Activated CD4-positive, alpha-beta T cell treated with anti-CD3 and anti-CD28 coated beads for 36 hours (primary cell): ENCODE measurements at regions not wholly inside any gene's neighbourhood (a gene's known extent, or its start where the extent isn't known, plus 50 kb on each side); places are given as distances from the start of the nearest gene placed in this dataset.
"Not testable (repeated sequence)": the region's sequence is repeated elsewhere in the genome, so short reads cannot be mapped to it uniquely, and the experiment has no call there.

Experiments
- ATAC-seq: fragments of 200-7000 bp; cut with Tn5 transposase; one replicate; pipeline ENCODE4 v1.10.0; 2021; ENCODE audit warnings: mild to moderate bottlenecking, moderate library complexity
- CTCF ChIA-PET: fragments of 350-600 bp; sonication (Branson Sonifier 250); formaldehyde crosslinking; loops from one replicate; lab custom pipeline; 2021; ENCODE audit warnings: antibody characterized with exemption; lab: Charles Lee
- POLR2A ChIA-PET: fragments of 350-600 bp; sonication (Branson Sonifier 250); formaldehyde crosslinking; loops from one replicate; lab custom pipeline; 2021; ENCODE audit warnings: antibody characterized with exemption, inconsistent platforms; lab: Charles Lee
- DNase-seq: peaks from one replicate; pipeline ENCODE4 v3.0.0-alpha.2; 2020
- H3K27ac Mint-ChIP-seq: one replicate; pipeline ENCODE4 v1.8.0; 2021; ENCODE audit warnings: mixed read lengths
- H3K27me3 Mint-ChIP-seq: one replicate; pipeline ENCODE4 v1.8.0; 2021; ENCODE audit warnings: mixed read lengths
- H3K36me3 Mint-ChIP-seq: one replicate; pipeline ENCODE4 v1.8.0; 2021; ENCODE audit warnings: low read depth, mixed read lengths
- H3K4me1 Mint-ChIP-seq: one replicate; pipeline ENCODE4 v1.8.0; 2021; ENCODE audit warnings: mixed read lengths
- H3K4me3 Mint-ChIP-seq: one replicate; pipeline ENCODE4 v1.8.0; 2021; ENCODE audit warnings: mild to moderate bottlenecking, moderate library complexity, mixed read lengths
- H3K9me3 Mint-ChIP-seq: one replicate; pipeline ENCODE4 v1.8.0; 2021; ENCODE audit warnings: low read depth, mixed read lengths
- intact Hi-C, 2 experiments: fragments of 100-400 bp; cut with DNase I in 1 of 2; cut with micrococcal nuclease in 1 of 2; formaldehyde crosslinking; loops; one replicate each; pipeline versions ENCODE4 v1.14.2 to v1.15.1; 2022 to 2024; cut with DNase I, micrococcal nuclease

GRCh38 chr9:65465246-65465895, 180.4 kb upstream of the FOXD4L5 start:
- H3K9me3 Mint-ChIP-seq, result peaks cover 34% of the 10 kb centered on the region
- H3K4me3 Mint-ChIP-seq, H3K36me3 Mint-ChIP-seq, H3K27me3 Mint-ChIP-seq, H3K27ac Mint-ChIP-seq, intact Hi-C loops, CTCF ChIA-PET, DNase-seq, POLR2A ChIA-PET, ATAC-seq, H3K4me1 Mint-ChIP-seq: not testable (repeated sequence)

GRCh38 chr9:65462476-65462875, 177.5 kb upstream of the FOXD4L5 start:
- CTCF ChIA-PET, intact Hi-C loops, H3K36me3 Mint-ChIP-seq, H3K4me1 Mint-ChIP-seq, H3K27ac Mint-ChIP-seq, DNase-seq, H3K4me3 Mint-ChIP-seq, POLR2A ChIA-PET, ATAC-seq, H3K27me3 Mint-ChIP-seq: not testable (repeated sequence)
- peaks cover 31% of the 10 kb centered on the region for H3K9me3 Mint-ChIP-seq

- no peak overlapping the region for H3K4me3 Mint-ChIP-seq
- ChIA-PET POLR2A (no interaction called here), CTCF (no interaction called here)
- DNase-seq (no peak), ATAC-seq (no peak)
- H3K9me3 Mint-ChIP-seq, result peaks cover 30% of the 10 kb centered on the region
- no peaks in the 10 kb centered on the region for H3K4me1 Mint-ChIP-seq
- H3K27me3 Mint-ChIP-seq, result no peaks in the 10 kb centered on the region
- intact Hi-C loops, result no loop called here
- H3K27ac Mint-ChIP-seq, result no peak overlapping the region
- H3K36me3 Mint-ChIP-seq, result peaks cover 2% of the 10 kb centered on the region
Observed at GRCh38 chr9:65459756-65460320, 174.8 kb upstream of the FOXD4L5 start.

DNA sequence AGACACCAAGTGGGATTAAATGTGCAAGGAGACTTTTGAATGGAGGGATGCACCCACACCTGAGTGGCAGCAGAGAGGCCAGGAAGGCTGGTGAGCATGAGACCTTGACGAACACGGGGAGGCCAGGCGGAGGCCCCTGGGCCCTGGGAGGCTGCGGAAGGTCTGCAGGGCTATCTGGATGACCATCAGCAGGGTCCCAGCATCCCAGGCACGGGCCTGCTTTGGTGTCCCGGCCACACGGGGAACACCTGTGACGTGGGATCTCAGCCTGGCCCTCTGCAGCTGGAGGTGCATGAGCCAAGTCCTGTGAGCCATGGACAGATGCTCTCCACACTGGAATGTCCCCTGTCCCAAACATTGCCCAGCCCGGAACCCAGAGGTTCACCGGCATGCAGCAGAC, 174.0 kb upstream of the FOXD4L5 start:
- intact Hi-C loops, result no loop called here
- H3K36me3 Mint-ChIP-seq, result peaks cover 2% of the 10 kb centered on the region
- ATAC-seq (no peak), DNase-seq (no peak)
- no peaks in the 10 kb centered on the region for H3K4me1 Mint-ChIP-seq
- no peak overlapping the region for H3K27ac Mint-ChIP-seq
- H3K9me3 Mint-ChIP-seq, result peaks cover 23% of the 10 kb centered on the region
- POLR2A ChIA-PET, result no interaction called here
- no peak overlapping the region for H3K4me3 Mint-ChIP-seq
- no peaks in the 10 kb centered on the region for H3K27me3 Mint-ChIP-seq
- CTCF ChIA-PET, result no interaction called here

- Mint-ChIP-seq H3K4me3 (no peak overlapping the region), H3K27ac (no peak overlapping the region), H3K27me3 (no peaks in the 10 kb centered on the region), H3K36me3 (peaks cover 2% of the 10 kb centered on the region), H3K9me3 (peaks cover 21% of the 10 kb centered on the region), H3K4me1 (no peaks in the 10 kb centered on the region)
- intact Hi-C loops, result no loop called here
- no peak for DNase-seq
- no peak for ATAC-seq
- ChIA-PET CTCF (no interaction called here), POLR2A (no interaction called here)
Observed at GRCh38 chr9:65458465-65458864, 173.5 kb upstream of the FOXD4L5 start.

- POLR2A ChIA-PET, intact Hi-C loops, CTCF ChIA-PET, H3K27ac Mint-ChIP-seq, DNase-seq, ATAC-seq, H3K27me3 Mint-ChIP-seq, H3K36me3 Mint-ChIP-seq, H3K4me1 Mint-ChIP-seq, H3K4me3 Mint-ChIP-seq: not testable (repeated sequence)
- peaks cover 11% of the 10 kb centered on the region for H3K9me3 Mint-ChIP-seq
Observed at GRCh38 chr9:65456991-65457390, 172.0 kb upstream of the FOXD4L5 start.

- H3K27ac Mint-ChIP-seq, H3K27me3 Mint-ChIP-seq, H3K36me3 Mint-ChIP-seq, DNase-seq, H3K4me1 Mint-ChIP-seq, H3K4me3 Mint-ChIP-seq, CTCF ChIA-PET, POLR2A ChIA-PET, ATAC-seq, intact Hi-C loops: not testable (repeated sequence)
- peaks cover 16% of the 10 kb centered on the region for H3K9me3 Mint-ChIP-seq
Observed at GRCh38 chr9:65455751-65456647, 171.0 kb upstream of the FOXD4L5 start.

GRCh38 chr9:65455136-65455535, 170.1 kb upstream of the FOXD4L5 start:
- POLR2A ChIA-PET, intact Hi-C loops, CTCF ChIA-PET, H3K27ac Mint-ChIP-seq, ATAC-seq, H3K4me3 Mint-ChIP-seq, H3K27me3 Mint-ChIP-seq, DNase-seq, H3K4me1 Mint-ChIP-seq, H3K36me3 Mint-ChIP-seq: not testable (repeated sequence)
- H3K9me3 Mint-ChIP-seq, result peaks cover 15% of the 10 kb centered on the region

GRCh38 chr9:65454666-65455065, 169.7 kb upstream of the FOXD4L5 start:
- H3K4me1 Mint-ChIP-seq, H3K27me3 Mint-ChIP-seq, H3K27ac Mint-ChIP-seq, POLR2A ChIA-PET, H3K4me3 Mint-ChIP-seq, ATAC-seq, intact Hi-C loops, CTCF ChIA-PET, DNase-seq, H3K36me3 Mint-ChIP-seq: not testable (repeated sequence)
- H3K9me3 Mint-ChIP-seq, result peaks cover 15% of the 10 kb centered on the region

GRCh38 chr9:65454034-65454433, 169.0 kb upstream of the FOXD4L5 start:
- H3K9me3 Mint-ChIP-seq, result peaks cover 16% of the 10 kb centered on the region
- intact Hi-C loops, H3K4me3 Mint-ChIP-seq, DNase-seq, CTCF ChIA-PET, H3K27ac Mint-ChIP-seq, H3K27me3 Mint-ChIP-seq, H3K36me3 Mint-ChIP-seq, ATAC-seq, H3K4me1 Mint-ChIP-seq, POLR2A ChIA-PET: not testable (repeated sequence)

GRCh38 chr9:65449886-65450610, 165.0 kb upstream of the FOXD4L5 start:
- peaks cover 18% of the 10 kb centered on the region for H3K9me3 Mint-ChIP-seq
- ATAC-seq, H3K27ac Mint-ChIP-seq, H3K4me1 Mint-ChIP-seq, H3K4me3 Mint-ChIP-seq, DNase-seq, POLR2A ChIA-PET, H3K27me3 Mint-ChIP-seq, CTCF ChIA-PET, H3K36me3 Mint-ChIP-seq, intact Hi-C loops: not testable (repeated sequence)
